ENCODE measurements at regions not wholly inside any gene's neighbourhood (a gene's known extent, or its start where the extent isn't known, plus 50 kb on each side); places are given as distances from the start of the nearest gene placed in this dataset.
A peak's percentile ranks its signal among the peaks of the same experiment; 100 is the strongest.

GRCh38 chr3:63207066-63207590 lies 71.0 kb upstream of the SYNPR start:
- no peak for TF ChIP-seq CTCF (IDR thresholded peaks at IDR 0.05)
- Histone ChIP-seq H3K36me3 (no peaks in the 10 kb centered on the region), H3K4me3 (no peak overlapping the region), H3K9me3 (no peaks in the 10 kb centered on the region), H3K4me1 (peaks cover 0 to 5% (median 0%) of the 10 kb centered on the region in 3 donors), H3K27ac (no peak overlapping the region), H3K27me3 (no peaks in the 10 kb centered on the region)
- FAIRE-seq (no peak), ATAC-seq (no peak), DNase-seq (no peak)
- intact Hi-C loops (cut with DNase I): no loop called here
- WGBS, 2 donors: 56 to 60% methylated on average over 2 of the region's 2 CpGs

GRCh38 chr3:63228087-63228486 lies 50.0 kb upstream of the SYNPR start:
- no peaks in the 10 kb centered on the region for H3K27me3 ChIP-seq
- FAIRE-seq (no peak), ATAC-seq (peak in 1 of 4 donors; percentile 15), DNase-seq (no peak)
- no peak overlapping the region for H3K27ac ChIP-seq
- intact Hi-C loops (cut with DNase I): loop anchor here in 1 of 3 donors (10.0 kb wide), 2 partner anchors 563 to 603 kb away; no protein-coding TSS in a partner anchor
- H3K4me1 ChIP-seq: no peaks in the 10 kb centered on the region
- TF ChIP-seq CTCF (IDR thresholded peaks at IDR 0.05): no peak
- H3K4me3 ChIP-seq: no peak overlapping the region
- H3K36me3 ChIP-seq: no peaks in the 10 kb centered on the region
- H3K9me3 ChIP-seq: no peaks in the 10 kb centered on the region
- 39 to 46% methylated on average over 1 of the region's 1 CpG for WGBS, 2 donors

All from pancreas (tissue), 10 donors.